GM12873 (cell line): ENCODE measurements at regions not wholly inside any gene's neighbourhood (a gene's known extent, or its start where the extent isn't known, plus 50 kb on each side); places are given as distances from the start of the nearest gene placed in this dataset.

Source experiments
- TF ChIP-seq, protein P1 (sequence below): IDR thresholded peaks from 2 replicates; pipeline ENCODE4 v1.5.1; 2012; ENCODE audit warnings: low read depth, mild to moderate bottlenecking, moderate library complexity, low read length, control low read depth; ENCODE audit not compliant: insufficient read depth; ENCODE audit errors: missing control alignments

DNA sequence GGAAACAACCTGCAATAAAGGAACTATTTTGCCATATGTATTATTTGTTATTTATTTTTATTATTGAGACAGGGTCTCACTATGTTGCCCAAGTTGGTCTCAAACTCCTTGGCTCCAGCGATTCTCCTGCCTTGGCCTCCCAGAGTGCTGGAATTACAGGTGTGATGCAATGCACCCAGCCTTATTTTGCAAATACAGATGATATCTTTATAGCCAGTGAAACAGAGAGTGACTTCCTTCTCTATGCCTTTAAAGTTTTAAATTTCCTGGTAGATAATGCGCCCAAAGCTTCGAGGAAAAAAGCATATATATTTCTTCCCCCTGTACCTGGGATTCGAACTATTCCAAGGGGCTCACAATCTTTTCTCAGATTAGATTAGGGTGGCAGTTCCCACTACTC lies 601.1 kb upstream of the HTR2C start:
- TF ChIP-seq, protein P1, sequence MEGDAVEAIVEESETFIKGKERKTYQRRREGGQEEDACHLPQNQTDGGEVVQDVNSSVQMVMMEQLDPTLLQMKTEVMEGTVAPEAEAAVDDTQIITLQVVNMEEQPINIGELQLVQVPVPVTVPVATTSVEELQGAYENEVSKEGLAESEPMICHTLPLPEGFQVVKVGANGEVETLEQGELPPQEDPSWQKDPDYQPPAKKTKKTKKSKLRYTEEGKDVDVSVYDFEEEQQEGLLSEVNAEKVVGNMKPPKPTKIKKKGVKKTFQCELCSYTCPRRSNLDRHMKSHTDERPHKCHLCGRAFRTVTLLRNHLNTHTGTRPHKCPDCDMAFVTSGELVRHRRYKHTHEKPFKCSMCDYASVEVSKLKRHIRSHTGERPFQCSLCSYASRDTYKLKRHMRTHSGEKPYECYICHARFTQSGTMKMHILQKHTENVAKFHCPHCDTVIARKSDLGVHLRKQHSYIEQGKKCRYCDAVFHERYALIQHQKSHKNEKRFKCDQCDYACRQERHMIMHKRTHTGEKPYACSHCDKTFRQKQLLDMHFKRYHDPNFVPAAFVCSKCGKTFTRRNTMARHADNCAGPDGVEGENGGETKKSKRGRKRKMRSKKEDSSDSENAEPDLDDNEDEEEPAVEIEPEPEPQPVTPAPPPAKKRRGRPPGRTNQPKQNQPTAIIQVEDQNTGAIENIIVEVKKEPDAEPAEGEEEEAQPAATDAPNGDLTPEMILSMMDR, result no peak

DNA sequence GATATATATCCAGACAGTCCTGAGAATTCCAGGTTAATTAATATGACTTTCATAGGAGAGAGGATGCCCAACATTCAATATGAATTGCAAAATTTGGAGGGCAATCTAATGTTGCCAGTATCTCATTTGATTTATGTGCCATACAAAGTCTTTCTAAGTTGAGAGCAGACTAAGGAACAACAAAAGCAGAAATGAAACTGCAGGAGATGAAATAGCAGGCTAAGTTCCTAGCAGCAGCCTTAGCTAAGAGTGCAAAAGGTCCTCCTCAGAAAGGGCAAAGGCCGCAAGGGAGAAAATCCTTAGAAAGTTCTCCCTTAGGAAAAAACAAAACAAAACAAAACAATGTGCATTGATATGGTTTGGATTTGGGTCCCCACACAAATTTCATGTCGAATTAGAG lies 602.9 kb upstream of the HTR2C start:
- TF ChIP-seq, protein P1, result no peak

DNA sequence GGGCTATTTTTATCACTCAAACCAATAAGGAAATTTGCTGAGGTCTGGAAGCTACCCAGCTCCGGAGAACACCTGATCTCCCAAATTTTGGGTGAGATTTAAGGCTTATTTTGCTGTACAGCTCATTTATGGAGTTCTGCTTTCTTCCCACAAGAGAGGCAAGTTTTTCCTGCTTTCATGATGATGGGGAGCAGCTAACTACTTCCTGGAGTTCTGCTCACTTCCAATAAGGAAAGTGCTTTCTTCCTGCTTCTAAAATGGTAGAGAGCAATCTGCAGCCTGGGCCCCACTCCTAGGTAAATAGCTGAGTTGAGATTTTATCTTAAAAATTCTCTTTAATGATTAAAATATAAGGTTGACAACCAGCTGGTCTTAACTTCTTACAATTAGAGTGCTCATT lies 606.0 kb upstream of the HTR2C start:
- TF ChIP-seq, protein P1, result no peak

DNA sequence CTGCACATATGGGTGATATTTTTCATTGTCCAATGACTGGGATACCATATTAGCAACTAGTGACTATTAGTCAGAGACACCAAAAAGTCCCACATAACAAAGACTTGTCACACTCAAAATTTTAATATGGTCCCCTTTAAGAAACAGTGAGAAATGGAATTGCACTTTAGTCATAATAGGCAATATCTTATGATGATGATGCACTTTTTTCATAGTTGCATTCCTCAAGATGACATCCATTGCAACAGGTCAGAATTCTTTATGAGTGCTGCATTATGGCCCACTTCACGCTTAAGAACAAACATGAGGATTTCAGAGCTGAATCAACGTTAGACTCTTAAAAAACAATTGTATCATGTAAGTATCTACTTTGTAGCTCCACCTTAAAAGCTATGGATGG lies 608.4 kb upstream of the HTR2C start:
- TF ChIP-seq, protein P1, result no peak

DNA sequence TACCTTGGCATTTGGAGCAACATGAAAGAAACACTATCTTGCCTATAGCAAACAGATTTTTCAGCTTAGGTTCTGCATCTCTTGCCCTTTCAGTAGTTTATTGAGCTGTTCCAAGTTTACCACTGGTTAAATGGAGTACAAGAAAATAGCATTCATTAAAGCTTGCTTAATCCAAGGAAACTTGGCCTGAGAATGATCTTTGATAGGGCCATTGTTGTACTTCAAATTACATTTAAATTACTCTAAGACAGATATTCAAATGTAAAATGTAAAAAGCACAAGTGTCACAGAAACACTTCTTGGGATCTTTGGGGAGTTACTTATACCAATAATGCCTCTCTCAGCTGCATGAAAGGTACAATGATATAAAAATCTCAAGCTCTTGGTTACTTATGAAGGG lies 609.0 kb upstream of the HTR2C start:
- TF ChIP-seq, protein P1, result no peak

DNA sequence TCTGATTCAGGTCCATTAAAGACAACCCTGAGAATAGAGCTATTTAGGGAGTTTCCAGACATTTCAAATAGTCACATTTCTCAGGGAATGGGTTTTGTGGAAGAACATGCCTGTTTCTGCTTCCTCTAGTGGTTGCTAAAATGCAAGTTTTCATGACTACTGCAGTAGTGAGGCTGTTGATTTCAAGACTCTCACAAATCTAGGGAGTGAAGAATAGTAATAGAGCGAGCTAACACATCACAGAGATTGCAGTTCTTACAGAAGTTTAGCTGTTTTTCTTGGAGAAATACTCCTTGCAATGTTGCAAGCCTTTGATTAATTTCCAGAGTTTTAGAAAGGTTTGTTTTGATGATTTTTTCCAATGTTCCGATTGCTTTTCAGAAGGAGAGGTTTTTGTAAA lies 610.2 kb upstream of the HTR2C start:
- TF ChIP-seq, protein P1, result no peak

DNA sequence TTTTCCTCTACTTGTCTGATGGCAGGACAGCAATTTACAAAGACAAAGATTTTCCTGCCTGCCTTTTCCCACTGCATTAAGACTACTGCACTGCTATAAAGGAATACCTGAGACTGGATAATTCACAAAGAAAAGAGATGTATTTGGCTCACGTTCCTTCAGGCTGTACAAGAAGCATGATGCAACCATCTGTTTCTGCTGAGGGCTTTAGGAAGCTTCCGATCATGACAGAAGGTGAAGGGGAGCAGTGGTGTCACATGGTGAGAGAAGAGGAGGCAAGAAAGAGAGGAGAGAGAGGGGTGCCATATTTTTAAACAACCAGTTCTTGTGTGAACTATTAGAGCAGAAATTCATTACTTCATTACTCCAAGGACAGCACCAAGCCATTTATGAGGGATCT lies 617.1 kb upstream of the HTR2C start:
- TF ChIP-seq, protein P1, result no peak
